CD14-positive monocyte (primary cell): ENCODE measurements at regions not wholly inside any gene's neighbourhood (a gene's known extent, or its start where the extent isn't known, plus 50 kb on each side); places are given as distances from the start of the nearest gene placed in this dataset.

Experiments used
- DNase-seq, 3 donors: peaks; one replicate each; pipeline ENCODE4 v3.0.0-alpha.2; 2011 to 2022
- H2AFZ ChIP-seq: 2 replicates; pipeline ENCODE4 v1.6.0; 2012; ENCODE audit warnings: mild to moderate bottlenecking, low read depth, low read length, inconsistent platforms; ENCODE audit not compliant: insufficient read depth, poor library complexity, severe bottlenecking
- H3K27ac ChIP-seq, 2 donors: 1 replicate in 1 of 2; 2 replicates in 1 of 2; pipeline ENCODE4 v1.5.1; 2012 to 2013; ENCODE audit warnings: low read length in 2 of 2, control low read depth in 1 of 2, inconsistent platforms in 1 of 2, low read depth in 1 of 2, mild to moderate bottlenecking in 1 of 2
- H3K27me3 ChIP-seq, 2 donors: one replicate each; pipeline versions ENCODE4 v1.6.0 to v1.6.1; 2011 to 2013; ENCODE audit warnings: low read length in 2 of 2; ENCODE audit not compliant: control insufficient read depth in 2 of 2, insufficient read depth in 2 of 2
- H3K36me3 ChIP-seq, 2 donors: replicated peaks in 1 of 2; 1 replicate in 1 of 2; 2 replicates in 1 of 2; pipeline versions ENCODE4 v1.5.1 to v1.6.1; 2012 to 2013; ENCODE audit warnings: low read length in 2 of 2, control low read depth in 1 of 2, inconsistent platforms in 1 of 2, mild to moderate bottlenecking in 1 of 2; ENCODE audit not compliant: insufficient read depth in 2 of 2, control insufficient read depth in 1 of 2
- H3K4me1 ChIP-seq, 2 donors: 1 replicate in 1 of 2; 2 replicates in 1 of 2; pipeline versions ENCODE4 v1.5.1 to v1.6.1; 2012 to 2013; ENCODE audit warnings: low read length in 2 of 2, control low read depth in 1 of 2, inconsistent platforms in 1 of 2, mild to moderate bottlenecking in 1 of 2, moderate library complexity in 1 of 2; ENCODE audit not compliant: insufficient read depth in 2 of 2, control insufficient read depth in 1 of 2
- H3K4me2 ChIP-seq: replicated peaks from 2 replicates; pipeline ENCODE3; 2012; ENCODE audit warnings: low read length, moderate library complexity, mild to moderate bottlenecking; ENCODE audit not compliant: poor library complexity, severe bottlenecking; ENCODE audit errors: extremely low read depth
- H3K4me3 ChIP-seq, 3 experiments: fragments of 200-600 bp in 1 of 3; sonication (generic) in 1 of 3; replicated peaks in 1 of 3; 1 replicate in 2 of 3; 2 replicates in 1 of 3; pipeline ENCODE4 v1.5.1; 2011 to 2013; ENCODE audit warnings: low read length in 3 of 3, mild to moderate bottlenecking in 3 of 3, control low read depth in 2 of 3, low read depth in 2 of 3, inconsistent platforms in 1 of 3, moderate library complexity in 1 of 3
- H3K79me2 ChIP-seq: 2 replicates; pipeline ENCODE4 v1.6.0; 2012; ENCODE audit warnings: mild to moderate bottlenecking, control low read depth, inconsistent platforms, low read length, moderate library complexity; ENCODE audit not compliant: insufficient read depth
- H3K9ac ChIP-seq: 2 replicates; pipeline ENCODE4 v1.6.0; 2017; ENCODE audit warnings: low read length, mild to moderate bottlenecking; ENCODE audit not compliant: insufficient read depth, poor library complexity, severe bottlenecking
- H3K9me3 ChIP-seq, 2 donors: replicated peaks in 1 of 2; 1 replicate in 1 of 2; 2 replicates in 1 of 2; pipeline versions ENCODE4 v1.5.1 to v1.6.1; 2012 to 2013; ENCODE audit warnings: low read length in 2 of 2, control low read depth in 1 of 2; ENCODE audit not compliant: control insufficient read depth in 1 of 2, insufficient read depth in 1 of 2
- H4K20me1 ChIP-seq: 2 replicates; pipeline ENCODE4 v1.6.0; 2012; ENCODE audit warnings: mild to moderate bottlenecking, low read length, control low read depth, moderate library complexity; ENCODE audit not compliant: insufficient read depth
- H3K27ac Mint-ChIP-seq, 7 donors: one replicate each; pipeline ENCODE4 v1.8.0; 2020; ENCODE audit warnings: mild to moderate bottlenecking in 7 of 7, mixed read lengths in 7 of 7, moderate library complexity in 6 of 7, inconsistent platforms in 2 of 7
- H3K27me3 Mint-ChIP-seq, 3 donors: one replicate each; pipeline ENCODE4 v1.8.0; 2021 to 2022; ENCODE audit warnings: low read depth in 3 of 3, mild to moderate bottlenecking in 3 of 3, mixed read lengths in 3 of 3, moderate library complexity in 3 of 3, inconsistent platforms in 1 of 3
- H3K36me3 Mint-ChIP-seq, 2 donors: one replicate each; pipeline ENCODE4 v1.8.0; 2020; ENCODE audit warnings: mixed read lengths in 2 of 2, inconsistent platforms in 1 of 2, mild to moderate bottlenecking in 1 of 2
- H3K4me1 Mint-ChIP-seq: one replicate; pipeline ENCODE4 v1.8.0; 2020; ENCODE audit warnings: mild to moderate bottlenecking, mixed read lengths
- H3K4me3 Mint-ChIP-seq, 2 donors: one replicate each; pipeline ENCODE4 v1.8.0; 2020; ENCODE audit warnings: mild to moderate bottlenecking in 2 of 2, mixed read lengths in 2 of 2, moderate library complexity in 1 of 2
- H3K9me3 Mint-ChIP-seq, 7 donors: one replicate each; pipeline ENCODE4 v1.8.0; 2020 to 2022; ENCODE audit warnings: mixed read lengths in 7 of 7, mild to moderate bottlenecking in 6 of 7, moderate library complexity in 6 of 7, inconsistent platforms in 2 of 7
- CTCF ChIP-seq: fragments of 200-600 bp; IDR thresholded peaks from one replicate; pipeline ENCODE4 v1.8.0; 2022; ENCODE audit warnings: antibody characterized with exemption, mild to moderate bottlenecking
- WGBS: methylation state at CpG from one replicate; pipeline ENCODE4 v1.1.5; 2013; ENCODE audit warnings: missing lambda C conversion rate; ENCODE audit not compliant: insufficient coverage; 5-methylcytosine and 5-hydroxymethylcytosine counted together
- intact Hi-C, 2 donors: fragments of 100-400 bp; cut with micrococcal nuclease; formaldehyde crosslinking; loops; one replicate each; pipeline versions ENCODE4 v1.15.0 to v1.15.1; 2023

- intact Hi-C loops, result no loop called here
- no peak for TF ChIP-seq CTCF
- Mint-ChIP-seq H3K4me3 (no peak overlapping the region), H3K36me3 (no peaks in the 10 kb centered on the region), H3K4me1 (no peaks in the 10 kb centered on the region), H3K27ac (no peak overlapping the region), H3K9me3 (peaks cover 0 to 4% (median 2%) of the 10 kb centered on the region in 7 donors), H3K27me3 (peaks cover 0 to 1% (median 0%) of the 10 kb centered on the region in 3 donors)
- no peaks in the 10 kb centered on the region for H3K9me3 ChIP-seq
- no peaks in the 10 kb centered on the region for H4K20me1 ChIP-seq
- DNase-seq, result no peak
- H3K4me2 ChIP-seq, result no peak overlapping the region
- no peaks in the 10 kb centered on the region for H3K27me3 ChIP-seq
- H3K9ac ChIP-seq, result no peak overlapping the region
- no peaks in the 10 kb centered on the region for H3K4me1 ChIP-seq
- H2AFZ ChIP-seq, result no peak overlapping the region
- H3K79me2 ChIP-seq, result no peaks in the 10 kb centered on the region
- no peaks in the 10 kb centered on the region for H3K36me3 ChIP-seq
- 100% methylated on average over 4 of the region's 6 CpGs for WGBS
- H3K4me3 ChIP-seq, result no peak overlapping the region
- no peak overlapping the region for H3K27ac ChIP-seq
These were observed 170.2 kb upstream of the PAPPA start for GRCh38 chr9:115983366-115983765.

GRCh38 chr9:115985657-115986056 lies 167.9 kb upstream of the PAPPA start:
- TF ChIP-seq CTCF, result no peak
- no peak overlapping the region for H3K4me2 ChIP-seq
- no peaks in the 10 kb centered on the region for H3K27me3 ChIP-seq
- Mint-ChIP-seq H3K36me3 (no peaks in the 10 kb centered on the region), H3K27me3 (peaks cover 0 to 1% (median 0%) of the 10 kb centered on the region in 3 donors), H3K4me3 (no peak overlapping the region), H3K4me1 (no peaks in the 10 kb centered on the region), H3K27ac (no peak overlapping the region), H3K9me3 (peaks cover 0 to 4% (median 2%) of the 10 kb centered on the region in 7 donors)
- no peaks in the 10 kb centered on the region for H3K4me1 ChIP-seq
- no peak overlapping the region for H3K27ac ChIP-seq
- DNase-seq, result no peak
- H4K20me1 ChIP-seq, result no peaks in the 10 kb centered on the region
- no peak overlapping the region for H3K4me3 ChIP-seq
- no peaks in the 10 kb centered on the region for H3K79me2 ChIP-seq
- no peak overlapping the region for H2AFZ ChIP-seq
- WGBS, result no CpG with 5 or more reads among the region's 1 CpG
- no peak overlapping the region for H3K9ac ChIP-seq
- intact Hi-C loops, result no loop called here
- no peaks in the 10 kb centered on the region for H3K36me3 ChIP-seq
- no peaks in the 10 kb centered on the region for H3K9me3 ChIP-seq
